GM19455 (cell line): ENCODE measurements at regions not wholly inside any gene's neighbourhood (a gene's known extent, or its start where the extent isn't known, plus 50 kb on each side); places are given as distances from the start of the nearest gene placed in this dataset.
"Not testable (repeated sequence)": the region's sequence is repeated elsewhere in the genome, so short reads cannot be mapped to it uniquely, and the experiment has no call there.

ENCODE experiments used
- ATAC-seq: cut with Tn5 transposase; IDR thresholded peaks from one replicate; pipeline ENCODE4 v1.9.1; 2021; ENCODE audit not compliant: unreplicated experiment

- ATAC-seq = no peak
These were observed 108.9 kb upstream of the BARHL2 start for GRCh38 chr1:90826024-90826423.

- no peak for ATAC-seq
These were observed 107.4 kb upstream of the BARHL2 start for GRCh38 chr1:90824551-90824950.

- ATAC-seq = no peak
These were observed 106.6 kb upstream of the BARHL2 start for GRCh38 chr1:90823686-90824085.

- ATAC-seq = no peak
These were observed 104.8 kb upstream of the BARHL2 start for GRCh38 chr1:90821788-90822359.

- no peak for ATAC-seq
These were observed 104.2 kb upstream of the BARHL2 start for GRCh38 chr1:90821152-90821787.

GRCh38 chr1:90820745-90821144, 103.6 kb upstream of the BARHL2 start:
- no peak for ATAC-seq

- no peak for ATAC-seq
These were observed 100.3 kb upstream of the BARHL2 start for GRCh38 chr1:90817399-90817798.

- not testable (repeated sequence) for ATAC-seq
These were observed 95.1 kb upstream of the BARHL2 start for GRCh38 chr1:90812237-90812636.

- not testable (repeated sequence) for ATAC-seq
These were observed 94.4 kb upstream of the BARHL2 start for GRCh38 chr1:90811444-90811950.

- no peak for ATAC-seq
These were observed 93.6 kb upstream of the BARHL2 start for GRCh38 chr1:90810681-90811080.

GRCh38 chr1:90809996-90810395, 92.9 kb upstream of the BARHL2 start:
- ATAC-seq = no peak

- ATAC-seq = no peak
These were observed 92.0 kb upstream of the BARHL2 start for GRCh38 chr1:90809093-90809492.

- ATAC-seq = no peak
These were observed 90.2 kb upstream of the BARHL2 start for GRCh38 chr1:90807329-90807728.

GRCh38 chr1:90802622-90803021, 85.5 kb upstream of the BARHL2 start:
- ATAC-seq = no peak

GRCh38 chr1:90800012-90800717, 83.1 kb upstream of the BARHL2 start:
- ATAC-seq = no peak

- no peak for ATAC-seq
These were observed 82.2 kb upstream of the BARHL2 start for GRCh38 chr1:90799326-90799725.

- no peak for ATAC-seq
These were observed 81.8 kb upstream of the BARHL2 start for GRCh38 chr1:90798883-90799282.

GRCh38 chr1:90798344-90798743, 81.2 kb upstream of the BARHL2 start:
- no peak for ATAC-seq

GRCh38 chr1:90795431-90795830, 78.3 kb upstream of the BARHL2 start:
- ATAC-seq = no peak

- no peak for ATAC-seq
These were observed 69.6 kb upstream of the BARHL2 start for GRCh38 chr1:90786709-90787108.

GRCh38 chr1:90784186-90784847, 67.2 kb upstream of the BARHL2 start:
- ATAC-seq = no peak

- no peak for ATAC-seq
These were observed 66.1 kb upstream of the BARHL2 start for GRCh38 chr1:90783181-90783580.
